Iris pigment epithelial cell (primary cell): ENCODE measurements at regions not wholly inside any gene's neighbourhood (a gene's known extent, or its start where the extent isn't known, plus 50 kb on each side); places are given as distances from the start of the nearest gene placed in this dataset.
"Not testable (repeated sequence)": the region's sequence is repeated elsewhere in the genome, so short reads cannot be mapped to it uniquely, and the experiment has no call there.

Source experiments
- DNase-seq: peaks from one replicate; pipeline ENCODE4 v3.0.0-alpha.2; 2011; ENCODE audit warnings: low read depth

DNA sequence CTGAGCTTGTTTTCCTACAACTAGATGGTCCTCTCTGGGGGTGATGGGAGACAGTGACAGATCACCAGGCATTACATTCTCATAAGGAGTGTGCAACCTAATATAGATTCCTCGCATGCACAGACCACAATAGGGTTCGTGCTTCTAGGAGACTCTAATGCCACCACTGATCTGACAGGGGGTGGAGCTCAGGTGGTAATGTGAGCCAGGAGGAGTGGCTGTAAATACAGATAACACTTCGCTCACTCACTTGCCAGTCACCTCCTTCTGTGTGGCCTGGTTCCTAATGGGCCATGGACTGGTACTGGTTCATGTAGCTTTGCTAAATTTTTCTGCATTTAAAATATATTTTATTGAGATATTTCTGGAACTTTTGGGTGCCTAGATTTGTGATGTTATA, 202.3 kb upstream of the ZNF32 start:
- no peak for DNase-seq

DNA sequence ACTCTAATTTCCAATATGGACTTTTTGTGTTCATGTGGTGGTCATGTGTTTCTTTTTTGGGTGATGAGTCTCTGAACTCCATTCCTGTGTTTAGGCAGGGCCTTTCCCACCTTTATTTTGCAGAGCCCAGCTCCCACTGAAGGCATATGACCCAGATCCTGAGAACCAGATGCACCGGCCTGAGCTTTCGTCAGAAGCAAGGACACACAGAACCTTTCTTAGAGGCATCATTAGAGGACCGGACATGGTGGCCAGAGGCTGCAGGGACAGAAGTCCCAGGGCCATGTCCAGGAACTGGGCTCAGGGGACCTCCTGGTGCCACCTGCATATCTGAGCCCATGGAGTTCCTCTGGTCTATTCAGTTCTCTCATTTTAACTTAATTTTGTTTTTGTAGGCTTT, 200.9 kb upstream of the ZNF32 start:
- DNase-seq = no peak

DNA sequence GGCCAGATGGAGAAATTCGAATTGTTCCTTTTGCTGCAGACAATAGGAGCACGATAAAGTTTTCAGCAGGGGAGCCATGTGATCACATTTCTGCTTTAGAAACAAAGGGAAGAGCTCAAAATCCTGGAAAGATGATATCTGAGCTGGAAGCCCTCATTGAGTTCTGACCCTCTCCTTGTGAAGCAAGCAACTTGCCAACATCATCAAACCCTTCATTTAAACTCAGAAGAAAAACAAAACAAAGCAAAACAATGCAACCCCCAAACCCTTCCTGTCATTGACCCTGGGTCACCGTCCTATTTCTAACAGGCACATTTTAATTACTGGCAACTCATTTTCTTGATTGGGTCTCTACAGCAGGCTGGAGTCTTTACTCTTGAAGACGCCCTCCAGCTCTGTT, 198.3 kb upstream of the ZNF32 start:
- no peak for DNase-seq

DNA sequence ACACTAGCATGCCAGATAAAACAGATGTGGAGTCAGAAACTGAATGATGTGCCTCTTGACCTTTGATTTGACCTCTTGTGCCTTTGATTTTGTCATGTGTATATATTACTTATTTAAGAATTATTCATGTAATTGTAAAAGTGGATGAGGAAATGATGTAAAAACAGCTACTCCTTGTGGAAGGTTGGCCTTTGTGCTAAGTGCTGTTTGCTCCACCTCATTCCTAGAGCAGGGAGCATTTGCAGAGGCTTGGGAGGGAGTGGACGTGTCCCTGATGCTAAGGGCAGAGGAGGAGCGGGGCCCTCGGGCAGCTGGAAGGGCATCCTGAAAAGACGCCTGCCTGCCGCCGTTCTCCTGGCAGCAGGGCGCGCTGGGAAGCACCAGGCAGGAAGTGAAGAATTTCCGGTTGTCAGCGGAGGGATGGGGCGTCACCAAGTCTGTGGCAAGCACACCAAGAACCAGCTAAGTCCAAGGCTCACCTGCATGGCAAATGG, 197.6 kb upstream of the ZNF32 start:
- peak; percentile 34 for DNase-seq

DNA sequence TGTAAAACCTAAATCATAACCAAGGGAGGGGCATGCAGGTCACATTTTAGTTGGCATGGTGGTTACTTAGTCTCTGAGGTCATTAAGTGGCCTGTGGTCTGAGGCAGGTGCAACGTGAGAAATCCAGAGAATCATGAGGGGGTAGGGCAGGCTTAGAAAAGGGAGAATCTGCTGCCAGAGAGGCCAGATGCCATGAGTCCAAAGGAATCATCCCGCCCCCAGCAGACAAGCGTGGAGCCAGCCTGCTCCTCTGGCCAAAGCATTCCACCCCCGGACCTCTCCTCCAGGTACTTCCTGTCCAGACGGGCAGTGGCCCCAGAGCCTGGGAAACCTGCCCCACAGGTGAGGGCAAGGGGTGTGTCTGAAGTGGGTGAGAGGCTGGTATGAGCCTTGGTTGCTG, 196.4 kb upstream of the ZNF32 start:
- DNase-seq = no peak

DNA sequence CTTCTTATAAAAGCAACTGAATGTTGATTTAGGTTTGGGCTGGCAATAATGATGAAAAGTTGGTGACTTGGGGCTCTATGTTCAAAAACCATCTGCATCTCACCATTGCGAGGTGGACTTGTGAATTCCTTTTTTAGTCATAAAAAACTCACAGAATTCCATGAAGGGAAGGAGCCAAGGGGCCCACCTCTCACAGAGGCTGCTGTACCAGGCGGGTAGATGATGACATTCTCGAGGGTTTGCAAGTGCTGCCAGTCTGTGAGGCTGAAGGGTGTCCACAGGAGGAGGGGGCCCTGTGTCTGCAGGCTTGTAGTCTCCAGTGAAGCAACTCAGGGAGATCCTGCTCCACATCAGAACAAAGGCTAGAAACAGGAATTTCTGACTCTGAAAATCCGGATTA, 195.5 kb upstream of the ZNF32 start:
- no peak for DNase-seq

DNA sequence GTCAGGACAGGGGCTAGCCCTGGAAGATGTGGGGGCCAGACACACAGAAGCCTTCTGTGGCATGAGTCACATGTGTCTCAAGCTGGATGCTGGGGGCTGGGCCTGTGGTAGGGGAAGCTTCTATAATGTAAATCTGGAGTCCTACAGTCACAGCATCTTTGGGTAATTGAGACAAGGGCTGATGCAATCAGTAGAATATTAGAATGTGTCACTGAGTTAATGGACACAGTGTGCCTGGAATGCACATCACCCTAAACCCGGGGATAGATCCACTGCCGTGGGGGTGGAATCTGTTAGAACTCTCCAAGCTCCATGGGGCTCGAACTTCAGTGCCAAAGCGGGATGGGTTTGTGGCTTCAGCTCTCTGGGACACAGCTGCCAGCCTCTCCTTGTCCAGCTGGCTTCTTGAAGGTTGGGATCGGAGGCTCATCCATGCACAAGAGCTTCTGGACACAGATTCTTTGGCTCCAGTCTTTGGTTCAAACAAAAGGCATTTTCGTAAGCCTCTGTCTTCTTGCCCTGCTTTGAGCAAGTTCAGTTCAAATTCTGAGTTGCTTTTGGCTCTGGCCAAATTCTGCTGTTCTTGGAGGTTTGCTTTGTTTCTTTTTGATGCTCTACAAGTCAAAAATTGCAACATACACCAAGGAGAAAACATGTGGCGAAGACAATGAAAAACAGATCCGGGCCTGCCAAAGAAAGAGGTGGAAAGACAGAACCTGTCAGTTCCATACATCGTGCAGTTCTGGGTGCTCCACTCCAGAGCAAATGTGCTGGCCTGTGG, 194.8 kb upstream of the ZNF32 start:
- DNase-seq = peak; percentile 60

DNA sequence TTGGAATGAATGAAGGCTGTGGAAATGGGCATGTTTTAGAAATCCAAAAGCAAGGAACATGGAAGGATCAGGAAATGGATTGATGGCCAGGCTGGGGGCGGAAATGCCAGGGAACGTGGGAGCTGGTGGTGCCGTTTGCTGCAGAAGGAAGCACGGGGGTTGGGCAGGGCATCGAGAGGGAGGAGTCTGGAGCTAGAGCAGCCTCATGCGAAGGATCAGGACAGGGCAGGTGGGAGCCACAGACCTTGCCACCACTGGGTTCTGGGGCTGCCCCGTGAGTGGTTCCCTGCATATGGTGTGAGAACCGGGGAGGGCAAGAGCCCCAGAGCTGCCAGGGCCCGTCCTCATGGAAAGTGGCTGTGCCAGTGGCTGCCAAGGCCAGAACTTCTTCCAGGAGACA, 193.8 kb upstream of the ZNF32 start:
- no peak for DNase-seq

DNA sequence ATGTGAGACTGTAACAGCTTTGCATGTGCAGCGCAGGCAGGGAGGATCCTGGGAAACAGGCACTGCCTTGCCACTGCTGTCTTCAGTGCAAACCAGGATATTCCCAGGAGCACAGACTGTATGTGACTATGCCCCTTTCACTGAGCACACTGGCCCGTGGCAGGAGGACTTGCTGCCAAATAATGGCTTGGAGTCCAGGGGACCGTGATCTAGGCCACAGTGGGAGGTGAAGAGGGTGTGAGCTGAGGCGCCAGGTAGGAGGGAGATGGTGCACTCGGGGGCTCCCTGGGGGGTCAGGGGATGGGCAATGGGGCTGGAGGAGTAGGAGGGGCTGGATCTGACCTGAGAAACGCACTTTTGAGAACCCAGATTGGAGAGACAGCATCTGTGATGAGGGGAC, 193.4 kb upstream of the ZNF32 start:
- no peak for DNase-seq

DNA sequence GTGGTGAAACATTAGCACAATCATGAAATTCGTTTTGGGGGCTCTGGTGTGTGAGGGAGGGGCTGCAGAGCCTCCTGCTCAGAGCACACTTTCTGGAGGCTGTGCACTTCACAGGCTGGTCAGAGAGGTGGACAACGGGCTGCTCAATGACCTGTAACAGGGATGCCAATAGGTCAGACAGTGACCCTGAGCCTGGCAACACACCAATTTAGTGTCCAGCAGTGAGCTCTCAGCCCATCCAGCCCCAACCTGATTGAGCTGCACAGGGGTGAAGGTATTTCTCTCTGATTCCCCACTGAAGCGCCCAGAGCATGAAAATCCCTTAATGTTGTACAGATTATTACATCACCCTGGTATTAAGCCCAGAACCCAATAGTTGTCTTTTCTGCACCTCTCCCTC, 191.3 kb upstream of the ZNF32 start:
- DNase-seq = no peak

DNA sequence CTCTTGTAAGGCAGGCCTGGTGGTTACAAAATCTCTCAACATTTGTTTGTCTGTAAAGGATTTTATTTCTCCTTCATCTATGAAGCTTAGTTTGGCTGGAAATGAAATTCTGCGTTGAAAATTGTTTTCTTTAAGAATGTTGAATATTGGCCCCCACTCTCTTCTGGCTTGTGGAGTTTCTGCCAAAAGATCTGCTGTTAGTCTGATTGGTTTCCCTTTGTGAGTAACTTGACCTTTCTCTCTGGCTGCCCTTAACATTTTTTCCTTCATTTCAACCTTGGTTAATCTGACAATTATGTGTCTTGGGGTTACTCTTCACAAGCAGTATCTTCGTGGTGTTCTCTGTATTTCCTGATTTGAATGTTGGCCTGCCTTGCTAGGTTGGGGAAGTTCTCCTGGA, 186.1 kb upstream of the ZNF32 start:
- not testable (repeated sequence) for DNase-seq

DNA sequence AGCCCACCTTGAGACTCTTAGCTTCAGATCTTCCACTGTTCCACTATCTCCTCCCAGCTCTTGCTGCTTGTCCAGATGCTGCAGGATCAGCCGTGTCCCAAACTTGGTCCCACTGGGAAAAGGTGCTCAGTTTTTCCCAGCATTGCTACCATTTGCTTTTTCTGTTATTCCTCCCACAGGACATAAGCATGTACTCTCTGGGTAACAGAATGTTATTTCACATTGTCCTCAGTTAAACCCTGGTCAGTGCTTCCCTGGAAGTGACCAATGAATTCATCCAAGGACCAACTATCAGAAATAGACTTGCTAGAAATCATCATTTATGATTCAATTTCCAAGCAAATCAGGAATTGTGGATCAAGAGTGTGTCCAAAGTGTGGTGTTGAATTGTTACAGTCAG, 179.2 kb upstream of the ZNF32 start:
- DNase-seq = no peak

DNA sequence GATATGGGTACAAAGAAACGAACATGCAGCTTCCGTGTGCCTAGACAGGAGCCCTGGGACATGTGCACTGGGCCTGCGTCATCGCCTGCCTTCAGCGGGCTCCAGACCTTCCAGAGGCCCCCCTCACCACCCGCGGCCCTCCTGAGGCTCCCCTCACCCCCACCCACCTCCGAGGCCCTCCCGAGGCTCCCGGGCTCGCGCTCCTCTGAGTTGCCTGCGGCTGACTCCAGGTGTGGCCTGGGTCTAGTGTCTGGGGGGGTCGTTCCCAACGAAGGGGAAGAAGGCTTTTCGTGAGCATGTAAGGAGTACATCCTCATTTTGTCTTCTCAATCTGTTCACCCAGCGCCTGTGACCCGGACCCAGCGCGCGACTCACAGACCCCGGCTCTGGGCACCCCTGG, 177.3 kb upstream of the ZNF32 start:
- no peak for DNase-seq

DNA sequence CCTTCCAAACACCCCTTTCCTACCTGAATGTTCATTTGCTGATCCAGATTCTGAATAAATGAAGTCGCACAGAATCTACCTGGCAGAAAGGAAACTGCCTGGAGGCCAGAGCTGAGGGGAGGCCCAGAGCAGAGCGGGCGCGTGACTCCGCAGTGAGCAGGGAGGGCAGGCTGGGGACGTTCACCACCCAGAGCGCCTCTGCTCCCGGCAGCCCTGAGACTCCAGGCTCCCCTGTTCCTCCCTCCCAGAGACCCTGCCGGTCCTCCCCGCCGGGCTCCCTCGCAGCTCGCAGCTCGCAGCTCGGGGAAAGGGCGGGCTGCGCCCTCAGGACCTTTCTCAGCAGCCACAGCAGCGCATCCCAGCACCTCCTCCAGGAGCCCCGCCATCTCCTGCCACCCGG, 176.7 kb upstream of the ZNF32 start:
- DNase-seq = no peak

DNA sequence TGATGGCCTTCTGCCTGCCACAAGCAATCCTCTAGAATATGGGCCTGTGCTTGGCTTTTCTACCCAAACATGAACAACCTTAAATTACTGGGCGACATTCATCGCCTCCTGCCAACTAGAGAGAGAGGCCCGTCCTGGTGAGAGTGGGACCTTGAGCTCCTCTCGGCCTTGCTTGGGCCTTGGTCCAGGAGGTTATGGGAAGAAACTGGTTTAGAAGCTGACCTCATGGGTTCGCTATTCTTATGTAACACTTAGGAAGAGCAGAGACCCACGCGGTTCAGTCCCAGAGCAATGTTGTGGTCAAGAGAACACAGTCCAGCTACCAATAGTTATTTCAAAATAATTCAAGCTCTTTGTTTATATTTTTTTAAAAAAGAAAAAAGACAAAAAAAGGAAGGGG, 176.3 kb upstream of the ZNF32 start:
- DNase-seq = peak; percentile 88

DNA sequence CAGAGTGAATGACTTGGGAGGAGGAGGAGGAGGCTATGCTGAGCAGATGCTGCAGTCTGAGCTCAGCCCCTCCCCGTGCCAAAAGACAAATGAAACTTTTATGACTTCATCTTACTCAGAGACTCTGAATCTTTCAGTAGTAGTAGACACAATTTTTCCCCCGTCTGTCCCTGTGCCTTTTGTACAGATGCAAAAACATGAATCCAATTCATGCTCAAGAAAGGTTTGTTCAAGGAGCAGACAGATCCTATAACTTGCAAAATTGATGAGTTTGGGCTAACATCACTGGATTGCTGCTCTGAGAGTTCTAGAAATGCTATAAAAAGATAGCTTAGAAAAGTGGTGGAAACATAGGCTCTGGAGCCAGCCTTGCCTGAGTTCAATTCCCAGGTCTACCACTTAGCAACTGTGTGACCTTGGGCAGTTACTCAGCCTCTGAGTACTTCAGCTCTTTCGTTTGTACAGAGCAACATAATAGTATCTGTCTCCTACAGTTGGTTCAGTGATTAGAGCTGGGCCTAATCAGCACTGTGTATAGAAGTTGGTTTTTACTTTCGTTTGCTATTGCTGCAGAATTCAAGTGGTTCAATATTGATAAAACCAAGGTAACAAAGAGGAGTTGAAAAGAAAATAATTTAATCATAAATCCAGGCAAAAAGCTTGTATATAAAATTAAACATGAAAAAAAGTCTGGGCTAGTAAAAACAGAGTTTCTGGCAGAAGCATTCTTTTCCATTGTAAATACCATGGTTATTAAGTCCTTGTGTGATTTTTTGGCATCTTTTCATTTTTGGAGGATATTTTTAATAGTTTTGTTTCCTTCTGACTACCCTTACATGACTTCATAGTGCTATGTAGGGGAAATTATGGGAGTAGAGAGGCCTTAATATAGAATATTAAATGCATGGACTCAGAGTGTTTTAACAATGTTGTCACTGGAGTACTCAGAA, 174.2 kb upstream of the ZNF32 start:
- DNase-seq = peak; percentile 16

DNA sequence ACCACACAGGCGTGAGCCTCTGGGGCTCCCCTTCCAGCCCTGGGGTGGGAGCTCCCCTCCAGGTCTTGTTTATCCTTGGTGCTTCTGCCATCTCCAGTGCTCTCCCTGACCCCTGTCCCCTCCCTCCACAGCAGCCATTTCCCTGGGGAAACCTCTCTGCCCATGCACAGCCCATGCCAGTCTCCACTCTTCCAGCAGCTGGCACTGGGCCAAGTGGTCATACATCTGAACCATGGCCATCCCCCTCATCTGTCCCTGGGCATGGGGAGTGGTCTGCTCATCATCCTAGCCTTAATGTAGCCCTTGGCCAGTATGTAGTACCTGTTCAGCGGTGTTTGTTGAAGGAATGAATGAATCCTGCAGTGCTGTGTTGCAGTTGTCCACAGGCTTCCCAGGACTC, 172.4 kb upstream of the ZNF32 start:
- DNase-seq = no peak

DNA sequence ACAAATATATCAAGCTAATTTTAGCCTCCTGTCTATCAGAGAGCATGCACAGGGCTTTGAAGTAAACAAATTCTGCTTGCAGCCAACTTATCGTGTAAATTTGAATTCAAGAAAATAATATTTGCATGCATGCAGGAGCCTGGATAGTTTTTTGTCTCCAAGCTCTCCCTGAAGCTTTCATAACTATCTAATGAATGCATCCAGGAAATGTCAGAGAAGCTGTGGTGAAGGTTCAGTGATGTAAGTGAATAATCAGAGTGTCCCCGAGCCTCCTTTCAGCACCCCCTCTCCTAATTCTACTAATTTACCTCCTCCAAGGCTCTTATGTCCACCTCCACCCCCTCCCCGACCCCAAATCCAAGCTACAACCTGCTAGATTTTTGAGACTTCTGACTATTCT, 172.0 kb upstream of the ZNF32 start:
- DNase-seq = no peak

DNA sequence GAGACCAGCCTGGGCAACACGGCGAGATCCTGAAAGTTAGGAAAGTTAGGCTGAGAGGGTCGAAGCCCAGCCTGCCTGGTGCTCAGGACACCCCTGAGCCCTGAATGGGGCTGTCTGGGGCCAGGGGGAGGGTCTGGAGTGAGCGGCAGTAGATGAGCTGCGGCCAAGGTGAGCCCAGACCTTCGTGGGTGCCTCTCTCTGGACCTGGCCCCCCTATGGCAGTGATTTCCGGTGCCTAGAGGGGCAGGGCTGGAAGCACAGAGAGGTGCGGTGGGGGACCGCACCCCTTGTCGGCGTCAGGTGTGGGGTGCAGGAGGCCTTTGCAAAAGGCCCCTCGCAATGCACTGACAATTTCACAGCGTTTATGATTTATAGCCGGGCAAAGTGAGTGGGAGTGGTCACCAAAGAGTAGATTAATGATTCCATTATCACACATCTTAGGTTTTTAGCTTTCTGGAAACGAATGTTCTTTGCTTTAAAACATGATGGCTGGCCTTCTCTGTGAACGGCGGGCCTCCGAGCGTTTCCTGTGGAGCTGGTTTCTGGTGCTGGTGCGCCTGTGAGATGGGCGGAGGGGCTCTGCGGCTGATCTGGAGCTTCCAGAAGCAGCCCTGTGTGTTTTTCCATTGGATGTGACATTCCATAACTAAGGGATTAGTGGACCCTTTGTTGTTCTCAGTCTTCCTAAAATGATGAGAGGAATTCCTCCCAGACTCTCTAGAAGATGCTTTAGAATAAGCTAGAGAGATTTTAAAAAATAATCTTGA, 171.0 kb upstream of the ZNF32 start:
- DNase-seq = no peak

DNA sequence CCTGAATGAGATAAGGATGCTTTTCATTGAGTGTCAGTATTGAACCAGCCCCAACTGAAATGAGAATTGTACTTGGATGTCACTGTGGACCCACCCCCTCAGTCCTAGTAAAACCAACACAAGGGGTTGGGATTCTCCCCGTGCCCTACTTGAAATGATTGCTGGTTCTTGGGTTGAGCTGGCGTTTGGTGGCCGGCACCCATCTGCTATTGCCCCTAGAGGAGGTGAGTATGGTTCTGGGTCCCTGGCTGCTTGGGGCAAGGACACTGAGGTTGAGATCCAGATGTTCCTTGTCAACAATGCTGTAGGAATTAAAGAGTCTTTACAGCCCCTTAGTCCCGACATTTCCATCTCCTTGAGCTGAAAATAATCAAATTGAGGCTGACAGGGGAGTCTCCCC, 170.0 kb upstream of the ZNF32 start:
- DNase-seq = no peak

DNA sequence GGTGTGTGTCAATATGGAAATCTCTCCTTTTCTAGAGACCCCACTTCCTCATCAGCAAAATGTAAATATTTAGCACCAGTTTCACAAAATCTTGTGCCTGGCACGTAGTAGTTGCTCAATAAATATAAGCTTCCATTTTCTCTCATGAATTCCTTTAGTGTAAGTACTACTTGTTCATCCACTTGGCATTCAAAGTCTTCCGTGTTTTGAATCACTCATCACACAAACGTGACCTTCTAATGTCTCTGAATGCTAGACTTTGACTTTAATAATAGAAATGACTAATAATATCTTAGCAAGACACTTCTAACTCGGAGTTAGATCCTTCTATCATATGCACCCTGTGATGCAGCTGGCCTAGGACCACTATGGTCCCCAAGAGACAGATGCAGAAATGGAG, 168.7 kb upstream of the ZNF32 start:
- DNase-seq = peak; percentile 75
